ENCODE measurements at regions not wholly inside any gene's neighbourhood (a gene's known extent, or its start where the extent isn't known, plus 50 kb on each side); places are given as distances from the start of the nearest gene placed in this dataset.

DNA sequence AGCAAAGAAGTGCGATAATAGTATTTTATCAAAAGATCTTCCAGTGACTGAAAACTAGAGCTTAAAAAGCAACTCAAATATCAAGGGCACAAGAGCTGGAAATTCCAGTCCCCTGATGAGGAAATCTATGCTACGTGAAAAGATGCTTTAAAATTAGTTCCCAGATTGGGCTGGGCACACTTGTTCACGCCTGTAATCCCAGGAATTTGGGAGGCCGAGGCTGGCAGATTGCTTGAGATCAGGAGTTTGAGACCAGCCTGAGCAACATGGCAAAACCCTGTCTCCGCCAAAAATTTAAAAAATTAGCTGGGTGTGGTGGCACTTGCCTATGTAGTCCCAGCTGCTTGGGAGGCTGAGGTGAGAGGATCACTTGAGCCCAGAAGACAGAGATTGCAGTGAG lies 138.8 kb downstream of the SEMA6D start:
- no peak for TF ChIP-seq SIN3A (IDR thresholded peaks at IDR 0.05; ENCODE audit: borderline replicate concordance, insufficient read depth, low read length)
- no peak for TF ChIP-seq TAF1 (IDR thresholded peaks at IDR 0.05; ENCODE audit: borderline replicate concordance, insufficient read depth, low read length)
- no peak for TF ChIP-seq FOXP2 (optimal IDR thresholded peaks at IDR 0.05; ENCODE audit: borderline replicate concordance, extremely low read depth, extremely low read length, insufficient read depth)
- no peak for TF ChIP-seq REST (IDR thresholded peaks at IDR 0.05; ENCODE audit: insufficient read depth in 1 of 2, low read depth in 2 of 2, low read length in 2 of 2)
- no peak for TF ChIP-seq POLR2AphosphoS5 (IDR thresholded peaks at IDR 0.05; ENCODE audit: low read depth, low read length)

GRCh38 chr15:47857014-47857775 lies 139.9 kb downstream of the SEMA6D start:
- TF ChIP-seq FOXP2 (optimal IDR thresholded peaks at IDR 0.05; ENCODE audit: borderline replicate concordance, extremely low read depth, extremely low read length, insufficient read depth) (no peak), TAF1 (IDR thresholded peaks at IDR 0.05; ENCODE audit: borderline replicate concordance, insufficient read depth, low read length) (no peak), POLR2AphosphoS5 (IDR thresholded peaks at IDR 0.05; ENCODE audit: low read depth, low read length) (no peak), REST (IDR thresholded peaks at IDR 0.05; ENCODE audit: insufficient read depth in 1 of 2, low read depth in 2 of 2, low read length in 2 of 2) (no peak), SIN3A (IDR thresholded peaks at IDR 0.05; ENCODE audit: borderline replicate concordance, insufficient read depth, low read length) (no peak)

DNA sequence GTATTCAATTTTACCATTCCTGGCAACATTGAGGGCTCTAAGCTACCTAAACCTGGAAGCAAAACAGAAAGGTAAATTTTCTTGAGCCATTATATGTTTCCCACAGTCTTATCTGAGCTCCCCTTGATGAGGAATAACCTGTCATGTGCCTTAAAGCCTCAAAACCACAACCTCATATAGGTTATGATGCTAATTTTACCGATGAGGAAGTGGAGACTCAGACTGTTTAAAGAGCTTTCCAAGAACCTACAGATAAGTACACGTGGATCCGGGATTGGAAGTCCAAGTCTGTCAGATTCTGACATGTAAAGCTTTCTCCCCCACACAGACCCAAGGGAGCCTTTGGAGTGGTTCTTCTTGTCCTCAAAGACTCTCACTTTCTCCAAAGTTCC lies 140.5 kb downstream of the SEMA6D start:
- TF ChIP-seq POLR2AphosphoS5 (IDR thresholded peaks at IDR 0.05; ENCODE audit: low read depth, low read length) (no peak), SIN3A (IDR thresholded peaks at IDR 0.05; ENCODE audit: borderline replicate concordance, insufficient read depth, low read length) (no peak), REST (IDR thresholded peaks at IDR 0.05; ENCODE audit: insufficient read depth in 1 of 2, low read depth in 2 of 2, low read length in 2 of 2) (no peak), TAF1 (IDR thresholded peaks at IDR 0.05; ENCODE audit: borderline replicate concordance, insufficient read depth, low read length) (no peak), FOXP2 (optimal IDR thresholded peaks at IDR 0.05; ENCODE audit: borderline replicate concordance, extremely low read depth, extremely low read length, insufficient read depth) (no peak)

DNA sequence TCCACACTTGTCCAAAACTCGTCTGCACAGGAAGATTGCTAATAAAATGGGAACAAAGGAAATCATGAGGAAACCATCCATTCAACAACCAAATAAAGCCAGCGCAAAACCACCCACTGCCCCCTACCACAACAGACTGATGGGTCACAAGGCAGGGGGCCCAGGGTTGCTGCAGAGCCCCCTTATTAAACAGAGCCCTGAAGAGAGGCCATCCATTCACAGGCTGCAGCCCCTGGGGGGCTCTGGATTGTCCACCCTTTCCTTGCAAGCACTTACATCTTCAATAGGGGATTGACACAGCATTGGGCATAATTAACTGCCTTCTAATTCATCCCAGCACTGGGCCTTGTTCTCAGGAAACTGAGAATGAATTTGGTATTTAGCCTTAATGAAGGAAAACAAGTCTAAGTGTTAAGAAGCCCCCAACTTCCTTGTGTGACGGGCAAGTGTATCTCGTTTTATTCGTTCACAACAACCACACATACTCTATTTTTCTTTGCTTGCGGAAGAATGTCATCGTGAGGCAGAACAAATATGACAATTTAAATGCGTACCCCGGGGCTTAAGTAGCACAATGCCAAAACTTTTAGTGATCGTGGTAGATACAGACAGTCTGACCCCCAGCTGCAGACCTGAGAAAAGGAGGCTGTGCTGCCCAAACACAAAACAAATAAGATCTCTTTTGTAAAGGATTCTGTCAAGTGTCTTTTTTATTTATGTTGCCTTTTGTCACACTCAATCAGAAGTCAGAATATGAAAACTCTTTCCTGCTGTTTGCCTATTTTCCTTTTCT lies 144.0 kb downstream of the SEMA6D start:
- TF ChIP-seq SIN3A (IDR thresholded peaks at IDR 0.05; ENCODE audit: borderline replicate concordance, insufficient read depth, low read length) (no peak), FOXP2 (optimal IDR thresholded peaks at IDR 0.05; ENCODE audit: borderline replicate concordance, extremely low read depth, extremely low read length, insufficient read depth) (no peak), TAF1 (IDR thresholded peaks at IDR 0.05; ENCODE audit: borderline replicate concordance, insufficient read depth, low read length) (no peak), POLR2AphosphoS5 (IDR thresholded peaks at IDR 0.05; ENCODE audit: low read depth, low read length) (no peak), REST (IDR thresholded peaks at IDR 0.05; ENCODE audit: insufficient read depth in 1 of 2, low read depth in 2 of 2, low read length in 2 of 2) (no peak)

Data from PFSK-1 (cell line).